ENCODE measurements at regions not wholly inside any gene's neighbourhood (a gene's known extent, or its start where the extent isn't known, plus 50 kb on each side); places are given as distances from the start of the nearest gene placed in this dataset.

DNA sequence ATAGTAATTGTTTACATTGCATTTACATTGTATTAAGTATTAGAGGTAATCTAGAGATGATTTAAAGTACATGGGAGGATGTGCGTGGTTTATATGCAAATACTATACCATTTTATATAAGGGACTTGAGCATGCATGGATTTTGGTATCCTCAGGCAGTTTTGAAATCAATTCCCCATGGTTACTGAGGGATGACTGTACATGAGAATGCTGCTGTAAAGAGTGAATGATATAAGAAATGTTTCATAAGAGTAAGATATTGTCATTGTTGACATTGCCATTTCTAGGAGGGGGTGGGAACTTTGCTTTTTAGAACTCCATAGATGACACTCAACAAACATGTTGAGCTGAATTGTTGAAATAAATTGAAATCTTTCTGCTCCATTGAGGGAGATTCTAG is 185.0 kb downstream of the SEMA6A start:
- TF ChIP-seq RAD21 (IDR thresholded peaks at IDR 0.05; ENCODE audit: low read depth) (no peak), YY1 (IDR thresholded peaks at IDR 0.05; ENCODE audit: low read depth) (no peak), CEBPB (IDR thresholded peaks at IDR 0.05) (no peak), ZBTB7A (IDR thresholded peaks at IDR 0.05; ENCODE audit: low read depth) (no peak), EGR1 (IDR thresholded peaks at IDR 0.05) (no peak)
- TF ChIP-seq, protein P1, sequence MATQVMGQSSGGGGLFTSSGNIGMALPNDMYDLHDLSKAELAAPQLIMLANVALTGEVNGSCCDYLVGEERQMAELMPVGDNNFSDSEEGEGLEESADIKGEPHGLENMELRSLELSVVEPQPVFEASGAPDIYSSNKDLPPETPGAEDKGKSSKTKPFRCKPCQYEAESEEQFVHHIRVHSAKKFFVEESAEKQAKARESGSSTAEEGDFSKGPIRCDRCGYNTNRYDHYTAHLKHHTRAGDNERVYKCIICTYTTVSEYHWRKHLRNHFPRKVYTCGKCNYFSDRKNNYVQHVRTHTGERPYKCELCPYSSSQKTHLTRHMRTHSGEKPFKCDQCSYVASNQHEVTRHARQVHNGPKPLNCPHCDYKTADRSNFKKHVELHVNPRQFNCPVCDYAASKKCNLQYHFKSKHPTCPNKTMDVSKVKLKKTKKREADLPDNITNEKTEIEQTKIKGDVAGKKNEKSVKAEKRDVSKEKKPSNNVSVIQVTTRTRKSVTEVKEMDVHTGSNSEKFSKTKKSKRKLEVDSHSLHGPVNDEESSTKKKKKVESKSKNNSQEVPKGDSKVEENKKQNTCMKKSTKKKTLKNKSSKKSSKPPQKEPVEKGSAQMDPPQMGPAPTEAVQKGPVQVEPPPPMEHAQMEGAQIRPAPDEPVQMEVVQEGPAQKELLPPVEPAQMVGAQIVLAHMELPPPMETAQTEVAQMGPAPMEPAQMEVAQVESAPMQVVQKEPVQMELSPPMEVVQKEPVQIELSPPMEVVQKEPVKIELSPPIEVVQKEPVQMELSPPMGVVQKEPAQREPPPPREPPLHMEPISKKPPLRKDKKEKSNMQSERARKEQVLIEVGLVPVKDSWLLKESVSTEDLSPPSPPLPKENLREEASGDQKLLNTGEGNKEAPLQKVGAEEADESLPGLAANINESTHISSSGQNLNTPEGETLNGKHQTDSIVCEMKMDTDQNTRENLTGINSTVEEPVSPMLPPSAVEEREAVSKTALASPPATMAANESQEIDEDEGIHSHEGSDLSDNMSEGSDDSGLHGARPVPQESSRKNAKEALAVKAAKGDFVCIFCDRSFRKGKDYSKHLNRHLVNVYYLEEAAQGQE (IDR thresholded peaks at IDR 0.05; ENCODE audit: low read depth): no peak

DNA sequence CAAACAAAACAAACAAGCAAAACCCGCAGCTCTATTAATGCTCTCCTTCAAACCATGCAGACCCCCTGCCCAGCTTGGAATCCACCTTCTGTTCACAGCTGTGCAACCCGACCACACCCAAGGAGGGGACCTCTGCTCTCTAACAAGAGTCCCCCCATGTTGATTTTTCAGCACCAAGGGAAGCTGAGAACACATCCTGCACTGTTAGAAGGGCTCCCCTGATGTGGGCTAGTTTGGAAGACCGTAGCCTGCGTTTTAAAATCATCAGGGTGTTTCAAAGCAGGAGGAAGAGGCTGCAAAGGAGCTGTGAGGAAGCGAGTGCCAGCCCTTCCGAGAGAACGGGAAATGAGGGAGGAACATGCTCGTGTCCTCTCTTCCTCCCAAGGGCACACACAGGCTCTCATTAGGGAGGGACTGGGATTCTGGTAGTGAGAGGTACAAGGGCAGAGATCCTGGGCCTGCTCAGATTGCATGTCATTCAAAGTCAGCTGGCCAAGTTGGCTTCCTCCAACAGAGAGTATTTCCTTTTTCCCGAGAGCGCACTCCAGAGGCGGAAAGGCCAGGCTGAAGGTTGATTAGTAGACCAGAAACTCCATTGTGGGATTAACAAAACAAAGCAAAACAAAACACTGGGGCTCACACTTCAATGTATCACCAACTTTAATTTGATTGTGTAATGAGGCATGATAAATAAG is 185.9 kb downstream of the SEMA6A start:
- no peak; the same call in 1 of the 2 replicates for TF ChIP-seq RAD21 (IDR thresholded peaks at IDR 0.05; ENCODE audit: low read depth)
- peak; percentile 46 for TF ChIP-seq EP300 (IDR thresholded peaks at IDR 0.05; ENCODE audit: borderline replicate concordance)
- peak; percentile 79 for TF ChIP-seq TCF12 (IDR thresholded peaks at IDR 0.05; ENCODE audit: low read depth)
- TF ChIP-seq CEBPB (IDR thresholded peaks at IDR 0.05): no peak
- TF ChIP-seq, protein P2, sequence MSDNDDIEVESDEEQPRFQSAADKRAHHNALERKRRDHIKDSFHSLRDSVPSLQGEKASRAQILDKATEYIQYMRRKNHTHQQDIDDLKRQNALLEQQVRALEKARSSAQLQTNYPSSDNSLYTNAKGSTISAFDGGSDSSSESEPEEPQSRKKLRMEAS (IDR thresholded peaks at IDR 0.05): no peak
- TF ChIP-seq ZBTB7A (IDR thresholded peaks at IDR 0.05; ENCODE audit: low read depth): no peak
- TF ChIP-seq, protein P1 (IDR thresholded peaks at IDR 0.05; ENCODE audit: low read depth): no peak
- no peak for TF ChIP-seq CREB1 (IDR thresholded peaks at IDR 0.05; ENCODE audit: low read depth)
- TF ChIP-seq TAF1 (IDR thresholded peaks at IDR 0.05; ENCODE audit: low read depth): no peak
- TF ChIP-seq TEAD4 (IDR thresholded peaks at IDR 0.05): peak; percentile 26; the same call in 1 of the 2 replicates
- peak; percentile 73 for TF ChIP-seq NFIC (IDR thresholded peaks at IDR 0.05)
- TF ChIP-seq FOXM1 (IDR thresholded peaks at IDR 0.05; ENCODE audit: borderline replicate concordance, low read depth): no peak
- TF ChIP-seq USF1 (IDR thresholded peaks at IDR 0.05): peak; percentile 71
- no peak for TF ChIP-seq EGR1 (IDR thresholded peaks at IDR 0.05)
- no peak for TF ChIP-seq YY1 (IDR thresholded peaks at IDR 0.05; ENCODE audit: low read depth)

DNA sequence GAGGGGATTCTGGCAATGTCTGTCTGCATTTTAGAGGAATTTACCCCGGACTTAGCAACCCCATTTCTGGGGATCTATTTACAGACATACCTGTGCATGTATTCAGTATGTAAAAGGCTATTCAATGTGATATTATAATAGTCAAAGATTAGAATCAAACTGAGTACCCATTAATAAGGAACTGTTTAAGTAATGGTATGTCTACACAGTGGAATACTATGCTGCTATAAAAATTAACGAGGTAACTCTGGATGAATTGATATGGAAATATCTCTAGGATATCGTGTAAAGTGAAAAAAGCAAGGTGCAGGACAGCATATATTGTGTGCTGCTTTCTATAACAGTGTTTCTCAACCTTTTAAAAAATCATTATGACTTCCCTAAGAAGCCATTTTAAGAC is 186.9 kb downstream of the SEMA6A start:
- no peak for TF ChIP-seq YY1 (IDR thresholded peaks at IDR 0.05; ENCODE audit: low read depth)
- TF ChIP-seq, protein P2 (IDR thresholded peaks at IDR 0.05): no peak
- no peak for TF ChIP-seq USF1 (IDR thresholded peaks at IDR 0.05)
- TF ChIP-seq ZBTB7A (IDR thresholded peaks at IDR 0.05; ENCODE audit: low read depth): no peak
- TF ChIP-seq FOXM1 (IDR thresholded peaks at IDR 0.05; ENCODE audit: borderline replicate concordance, low read depth): no peak
- TF ChIP-seq EGR1 (IDR thresholded peaks at IDR 0.05): no peak
- no peak for TF ChIP-seq RAD21 (IDR thresholded peaks at IDR 0.05; ENCODE audit: low read depth)
- TF ChIP-seq CREB1 (IDR thresholded peaks at IDR 0.05; ENCODE audit: low read depth): no peak
- TF ChIP-seq, protein P1 (IDR thresholded peaks at IDR 0.05; ENCODE audit: low read depth): no peak
- TF ChIP-seq CEBPB (IDR thresholded peaks at IDR 0.05): no peak
- no peak for TF ChIP-seq EP300 (IDR thresholded peaks at IDR 0.05; ENCODE audit: borderline replicate concordance)
- no peak for TF ChIP-seq TAF1 (IDR thresholded peaks at IDR 0.05; ENCODE audit: low read depth)
- TF ChIP-seq NFIC (IDR thresholded peaks at IDR 0.05): no peak
- TF ChIP-seq TCF12 (IDR thresholded peaks at IDR 0.05; ENCODE audit: low read depth): no peak
- TF ChIP-seq TEAD4 (IDR thresholded peaks at IDR 0.05): no peak

- TF ChIP-seq TCF12 (IDR thresholded peaks at IDR 0.05; ENCODE audit: low read depth) (no peak), CREB1 (IDR thresholded peaks at IDR 0.05; ENCODE audit: low read depth) (no peak), USF1 (IDR thresholded peaks at IDR 0.05) (no peak), TEAD4 (IDR thresholded peaks at IDR 0.05) (no peak), NFIC (IDR thresholded peaks at IDR 0.05) (no peak), EP300 (IDR thresholded peaks at IDR 0.05; ENCODE audit: borderline replicate concordance) (no peak), CEBPB (IDR thresholded peaks at IDR 0.05) (no peak), YY1 (IDR thresholded peaks at IDR 0.05; ENCODE audit: low read depth) (no peak), RAD21 (IDR thresholded peaks at IDR 0.05; ENCODE audit: low read depth) (no peak), ZBTB7A (IDR thresholded peaks at IDR 0.05; ENCODE audit: low read depth) (no peak), EGR1 (IDR thresholded peaks at IDR 0.05) (no peak), FOXM1 (IDR thresholded peaks at IDR 0.05; ENCODE audit: borderline replicate concordance, low read depth) (no peak), TAF1 (IDR thresholded peaks at IDR 0.05; ENCODE audit: low read depth) (no peak)
- TF ChIP-seq, protein P2 (IDR thresholded peaks at IDR 0.05): no peak
- TF ChIP-seq, protein P1 (IDR thresholded peaks at IDR 0.05; ENCODE audit: low read depth): no peak
Measured at GRCh38 chr5:116386633-116387032, 188.0 kb downstream of the SEMA6A start.
